Neural cell (in vitro differentiated cells): ENCODE measurements at regions not wholly inside any gene's neighbourhood (a gene's known extent, or its start where the extent isn't known, plus 50 kb on each side); places are given as distances from the start of the nearest gene placed in this dataset.

Experiments used
- H2AFZ ChIP-seq: fragments of 200-600, 300-800 bp; sonication (generic), shearing (Covaris generic); 2 replicates; pipeline ENCODE4 v1.6.0; 2014; ENCODE audit warnings: low read depth, mild to moderate bottlenecking, antibody characterized with exemption, low read length, moderate library complexity
- H3F3A ChIP-seq: fragments of 200-600 bp; shearing (Covaris generic); 2 replicates; pipeline ENCODE4 v1.6.1; 2016; ENCODE audit warnings: mild to moderate bottlenecking, moderate library complexity, mixed read lengths, antibody characterized with exemption, low read length; ENCODE audit not compliant: insufficient read depth, poor library complexity, severe bottlenecking
- H3K27ac ChIP-seq: fragments of 200-600, 300-800 bp; sonication (generic), shearing (Covaris generic); 2 replicates; pipeline ENCODE4 v1.5.1; 2014; ENCODE audit warnings: mild to moderate bottlenecking, low read length, moderate library complexity
- H3K27me3 ChIP-seq: fragments of 300-800, 200-600 bp; sonication (generic), shearing (Covaris generic); 2 replicates; pipeline ENCODE4 v1.6.0; 2014; ENCODE audit warnings: mild to moderate bottlenecking, low read depth, low read length, moderate library complexity; ENCODE audit not compliant: insufficient read depth
- H3K36me3 ChIP-seq: fragments of 300-800, 200-600 bp; sonication (generic), shearing (Covaris generic); 2 replicates; pipeline ENCODE4 v1.5.1; 2014; ENCODE audit warnings: mild to moderate bottlenecking, antibody characterized with exemption, low read length, moderate library complexity; ENCODE audit not compliant: insufficient read depth
- H3K4me2 ChIP-seq: fragments of 300-800, 200-600 bp; sonication (generic), shearing (Covaris generic); 2 replicates; pipeline ENCODE4 v1.6.0; 2014; ENCODE audit warnings: mild to moderate bottlenecking, low read length
- H3K4me3 ChIP-seq: fragments of 300-800, 200-600 bp; sonication (generic), shearing (Covaris generic); 2 replicates; pipeline ENCODE4 v1.5.1; 2014; ENCODE audit warnings: mild to moderate bottlenecking, low read length, moderate library complexity
- H3K79me2 ChIP-seq: fragments of 200-600 bp; shearing (Covaris generic); replicated peaks from 2 replicates; pipeline ENCODE4 v1.6.0; 2014; ENCODE audit warnings: mild to moderate bottlenecking, low read length, moderate library complexity; ENCODE audit not compliant: insufficient read depth
- H3K9ac ChIP-seq: fragments of 300-800, 200-600 bp; sonication (generic), shearing (Covaris generic); 2 replicates; pipeline ENCODE4 v1.6.1; 2016; ENCODE audit warnings: mild to moderate bottlenecking, low read length, mixed read lengths
- H3K9me2 ChIP-seq: fragments of 200-600 bp; shearing (Covaris generic); 2 replicates; pipeline ENCODE4 v1.6.1; 2016; ENCODE audit warnings: mild to moderate bottlenecking, low read length, mixed read lengths; ENCODE audit not compliant: insufficient read depth
- H3K9me3 ChIP-seq: fragments of 200-600, 300-800 bp; sonication (generic), shearing (Covaris generic); 2 replicates; pipeline ENCODE4 v1.6.1; 2016; ENCODE audit warnings: mild to moderate bottlenecking, mixed run types, low read length, moderate library complexity, mixed read lengths
- H4K20me1 ChIP-seq: fragments of 200-600 bp; shearing (Covaris generic); 2 replicates; pipeline ENCODE4 v1.6.1; 2016; ENCODE audit warnings: mild to moderate bottlenecking, mixed run types; ENCODE audit not compliant: insufficient read depth
- CTCF ChIP-seq: fragments of 450-650 bp; IDR thresholded peaks from 2 replicates; pipeline ENCODE4 v1.5.1; 2014; ENCODE audit warnings: antibody characterized with exemption, mild to moderate bottlenecking, moderate library complexity; ENCODE audit not compliant: poor library complexity, severe bottlenecking
- EP300 ChIP-seq: fragments of 450-650 bp; conservative IDR thresholded peaks from 2 replicates; pipeline ENCODE4 v1.6.1; 2014; ENCODE audit warnings: antibody characterized with exemption, mild to moderate bottlenecking, moderate library complexity; ENCODE audit not compliant: poor library complexity, severe bottlenecking
- EZH2 ChIP-seq: fragments of 200-600, 300-800 bp; shearing (Covaris generic), sonication (generic); IDR thresholded peaks from 2 replicates; pipeline ENCODE4 v1.6.1; 2014; ENCODE audit warnings: antibody characterized with exemption, low read length, borderline replicate concordance, mild to moderate bottlenecking; ENCODE audit not compliant: insufficient read depth, poor library complexity, severe bottlenecking
- MXI1 ChIP-seq: fragments of 450-650 bp; conservative IDR thresholded peaks from 2 replicates; pipeline ENCODE4 v1.6.1; 2014; ENCODE audit warnings: antibody characterized with exemption, mild to moderate bottlenecking; ENCODE audit not compliant: poor library complexity, severe bottlenecking
- POLR2AphosphoS5 ChIP-seq: IDR thresholded peaks from 2 replicates; pipeline ENCODE4 v1.6.1; 2012
- RAD21 ChIP-seq: fragments of 450-650 bp; conservative IDR thresholded peaks from 2 replicates; pipeline ENCODE4 v1.6.1; 2014; ENCODE audit warnings: antibody characterized with exemption, mild to moderate bottlenecking, moderate library complexity
- REST ChIP-seq: IDR thresholded peaks from 2 replicates; pipeline ENCODE4 v1.6.1; 2012; ENCODE audit warnings: borderline replicate concordance
- SMC3 ChIP-seq: fragments of 450-650 bp; conservative IDR thresholded peaks from 2 replicates; pipeline ENCODE4 v1.6.1; 2014; ENCODE audit warnings: antibody characterized with exemption, mild to moderate bottlenecking, moderate library complexity; ENCODE audit not compliant: poor library complexity
- TAF1 ChIP-seq: IDR thresholded peaks from 2 replicates; pipeline ENCODE4 v1.6.1; 2012; ENCODE audit warnings: low read depth

- Histone ChIP-seq H2AFZ (no peak overlapping the region), H3K27ac (no peak overlapping the region), H3K4me3 (no peak overlapping the region), H3K4me2 (no peak overlapping the region), H3K27me3 (no peaks in the 10 kb centered on the region), H3K79me2 (no peaks in the 10 kb centered on the region), H3K9me2 (no peaks in the 10 kb centered on the region), H3K36me3 (no peaks in the 10 kb centered on the region), H3K9ac (no peak overlapping the region), H3K9me3 (no peaks in the 10 kb centered on the region), H3F3A (no peaks in the 10 kb centered on the region), H4K20me1 (no peaks in the 10 kb centered on the region)
- TF ChIP-seq CTCF (no peak), RAD21 (no peak), REST (no peak)
Observed at GRCh38 chr1:191974004-191974403, 184.3 kb upstream of the RGS18 start.

- H3K9me3 ChIP-seq = peaks cover 5% of the 10 kb centered on the region
Observed at GRCh38 chr1:191977874-191978506, 180.3 kb upstream of the RGS18 start.

More at GRCh38 chr1:191977874-191978506, 180.3 kb upstream of the RGS18 start:
- Histone ChIP-seq H3K9me2 (no peaks in the 10 kb centered on the region), H3K36me3 (no peaks in the 10 kb centered on the region), H2AFZ (no peak overlapping the region), H3K27me3 (no peaks in the 10 kb centered on the region), H3K79me2 (no peaks in the 10 kb centered on the region), H3K4me2 (no peak overlapping the region), H3F3A (no peaks in the 10 kb centered on the region), H3K9ac (no peak overlapping the region), H3K27ac (no peak overlapping the region), H3K4me3 (no peak overlapping the region), H4K20me1 (no peaks in the 10 kb centered on the region)
- no peak for TF ChIP-seq TAF1
- TF ChIP-seq RAD21 = no peak
- no peak for TF ChIP-seq SMC3
- no peak for TF ChIP-seq MXI1
- TF ChIP-seq REST = no peak
- no peak for TF ChIP-seq POLR2AphosphoS5
- TF ChIP-seq CTCF = no peak
- TF ChIP-seq EZH2 = no peak
- no peak for TF ChIP-seq EP300
